Left forelimb (tissue), 1 donor: ENCODE measurements at regions not wholly inside any gene's neighbourhood (a gene's known extent, or its start where the extent isn't known, plus 50 kb on each side); places are given as distances from the start of the nearest gene placed in this dataset.

Experiments
- DNase-seq: peaks from one replicate; pipeline ENCODE4 v3.0.0-alpha.2; 2018; ENCODE audit warnings: low spot score

GRCh38 chr6:134708079-134708478 lies 241.8 kb downstream of the ALDH8A1 start:
- no peak for DNase-seq

DNA sequence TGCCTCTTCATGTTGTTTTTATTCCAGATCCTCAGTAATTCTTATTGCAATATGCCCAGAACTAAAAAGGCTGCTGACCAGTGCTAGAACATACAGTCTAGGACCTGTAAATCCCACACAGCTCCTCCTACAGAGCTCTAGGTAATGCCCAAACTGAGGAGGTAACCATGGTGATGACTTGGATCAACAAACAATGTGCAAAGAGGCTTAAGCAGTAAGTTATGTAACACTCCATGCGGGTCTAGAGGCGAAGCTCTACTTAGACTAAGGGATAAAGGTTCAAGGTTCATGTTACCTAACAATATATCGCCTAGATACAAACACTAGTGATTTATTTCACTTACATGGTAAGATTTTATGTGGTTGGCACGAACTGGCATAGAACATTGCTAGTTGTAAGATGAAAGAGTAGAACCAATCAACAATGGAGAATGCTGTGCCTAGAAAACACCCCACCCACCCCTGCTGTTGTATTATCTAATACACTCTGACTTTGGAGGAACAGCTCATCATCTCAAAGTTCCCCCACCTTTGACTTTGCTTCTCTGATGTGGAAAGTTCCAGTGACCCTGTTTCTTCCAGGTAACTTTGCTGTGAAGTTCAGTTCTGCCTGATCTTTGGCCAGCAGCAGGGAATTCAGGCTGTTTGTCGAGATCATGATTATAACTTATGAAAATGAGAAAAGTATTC lies 242.4 kb downstream of the ALDH8A1 start:
- DNase-seq, result no peak

DNA sequence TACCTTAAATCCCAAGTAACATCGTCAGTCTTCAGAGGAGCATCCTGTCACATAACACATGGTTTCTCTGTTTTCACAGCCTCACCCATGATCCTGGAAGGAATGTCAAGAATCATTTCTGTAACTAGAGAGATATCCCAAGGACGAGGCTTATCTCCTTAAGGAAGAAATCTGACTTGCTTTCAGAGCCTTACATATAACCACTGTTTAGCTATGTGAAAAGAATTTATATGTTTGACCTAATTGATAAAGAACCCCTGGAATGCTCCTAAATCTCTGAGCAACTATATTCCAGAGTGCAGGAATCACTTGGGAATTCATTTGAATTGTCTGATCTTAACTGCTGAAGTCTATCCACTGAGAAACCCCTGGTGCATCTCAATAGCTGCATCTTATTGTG lies 243.1 kb downstream of the ALDH8A1 start:
- no peak for DNase-seq

- no peak for DNase-seq
Measured at GRCh38 chr6:134706153-134706552, 243.7 kb downstream of the ALDH8A1 start.

GRCh38 chr6:134703206-134703605 lies 246.7 kb downstream of the ALDH8A1 start:
- DNase-seq, result no peak

DNA sequence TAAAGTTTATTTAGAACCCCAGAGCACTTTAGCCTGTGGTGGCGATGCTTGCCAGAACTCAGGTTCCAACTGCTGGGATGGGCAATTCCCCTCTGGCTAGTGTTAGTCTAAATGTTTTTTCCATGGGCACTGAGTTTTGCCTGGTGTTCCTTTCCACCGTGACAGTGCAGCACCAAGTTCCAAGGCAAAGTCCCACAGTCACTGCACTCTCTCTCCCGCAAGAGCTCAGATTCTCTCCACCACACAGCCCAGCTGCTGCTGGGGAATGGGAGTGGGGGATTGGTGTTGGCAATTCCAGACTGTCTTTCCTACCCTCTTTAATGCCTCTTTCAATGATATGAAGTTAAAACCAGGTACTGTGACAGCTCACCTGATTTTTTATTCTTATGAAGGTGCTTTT lies 247.6 kb downstream of the ALDH8A1 start:
- DNase-seq, result no peak

- no peak for DNase-seq
Measured at GRCh38 chr6:134701301-134701700, 248.6 kb downstream of the ALDH8A1 start.

DNA sequence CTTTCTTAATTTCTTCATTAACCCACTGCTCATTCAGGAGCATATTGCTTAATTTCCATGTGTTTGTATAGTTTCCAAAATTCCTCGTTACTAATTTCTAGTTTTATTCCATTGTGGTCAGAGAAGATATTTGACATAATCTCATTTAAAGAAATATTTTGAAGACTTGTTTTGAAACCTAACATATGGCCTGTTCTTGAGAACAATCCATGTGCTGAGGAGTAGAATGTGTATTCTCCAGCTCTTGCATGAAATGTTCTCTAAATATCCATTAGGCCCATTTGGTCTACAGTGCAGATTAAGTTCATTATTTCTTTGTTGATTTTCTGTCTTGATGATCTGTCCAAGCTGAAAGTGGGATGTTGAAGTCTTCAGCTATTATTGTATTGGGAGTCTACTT lies 251.7 kb downstream of the ALDH8A1 start:
- no peak for DNase-seq

- no peak for DNase-seq
Measured at GRCh38 chr6:134692008-134692407, 257.9 kb downstream of the ALDH8A1 start.

DNA sequence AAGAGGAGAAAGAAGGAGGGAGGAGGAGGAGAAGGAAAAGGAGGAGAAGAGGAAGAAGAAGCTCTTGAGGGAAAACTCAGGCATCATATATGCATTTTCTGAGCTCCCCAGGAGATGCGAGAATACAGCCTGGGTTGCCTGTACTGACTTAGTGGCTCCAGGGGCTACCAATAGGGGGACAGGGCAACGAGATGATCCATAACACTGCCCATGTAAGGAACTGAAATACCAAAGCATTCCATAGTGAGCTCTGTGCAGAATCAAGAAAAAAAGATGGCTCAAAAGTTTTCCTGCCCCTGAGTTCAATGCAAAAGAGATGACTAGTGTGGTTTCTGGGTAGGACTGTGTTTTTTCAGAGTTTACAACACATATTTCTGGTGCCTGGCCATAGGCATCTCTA lies 258.7 kb downstream of the ALDH8A1 start:
- DNase-seq, result no peak

- DNase-seq, result no peak
Measured at GRCh38 chr6:134690048-134690447, 259.9 kb downstream of the ALDH8A1 start.

- DNase-seq, result no peak
Measured at GRCh38 chr6:134689641-134690040, 260.3 kb downstream of the ALDH8A1 start.

GRCh38 chr6:134689177-134689576 lies 260.7 kb downstream of the ALDH8A1 start:
- no peak for DNase-seq

DNA sequence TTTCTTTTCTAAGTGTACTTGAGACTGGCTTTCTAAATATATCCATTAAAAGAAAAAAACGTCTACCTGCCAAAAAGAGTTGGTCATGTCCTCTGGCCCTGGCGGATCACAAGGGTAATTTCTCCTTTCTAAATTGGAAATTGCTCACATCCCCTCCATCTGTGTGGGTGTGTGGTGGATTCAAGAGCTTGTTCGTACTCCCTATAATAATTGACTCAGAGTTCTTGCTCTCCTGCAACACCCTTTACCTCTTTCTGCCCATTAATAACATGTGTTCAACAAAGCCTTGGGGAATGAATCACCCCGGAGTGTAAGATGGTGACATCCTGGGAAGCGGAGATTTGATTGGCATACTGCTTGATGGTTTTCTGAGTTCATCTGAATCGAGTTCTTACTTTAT lies 263.8 kb downstream of the ALDH8A1 start:
- DNase-seq, result no peak

DNA sequence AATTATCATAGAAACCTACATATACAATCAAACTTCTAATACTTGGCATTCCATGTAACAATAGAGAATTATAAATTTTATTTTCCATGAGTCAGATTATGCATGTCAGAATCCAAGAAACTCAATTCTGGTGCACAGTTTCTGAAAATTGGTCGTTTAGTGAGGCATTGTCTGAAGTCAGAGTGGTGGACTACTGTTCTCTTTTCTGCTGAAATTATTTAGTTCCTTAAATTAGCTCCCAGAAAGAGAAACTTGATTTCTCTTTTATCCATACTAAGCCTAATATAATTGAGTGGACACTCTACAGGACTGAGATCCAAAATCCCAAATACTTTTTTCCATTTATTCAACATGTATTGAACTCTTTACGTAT lies 265.5 kb downstream of the ALDH8A1 start:
- DNase-seq, result no peak

GRCh38 chr6:134683783-134684422 lies 266.0 kb downstream of the ALDH8A1 start:
- no peak for DNase-seq

DNA sequence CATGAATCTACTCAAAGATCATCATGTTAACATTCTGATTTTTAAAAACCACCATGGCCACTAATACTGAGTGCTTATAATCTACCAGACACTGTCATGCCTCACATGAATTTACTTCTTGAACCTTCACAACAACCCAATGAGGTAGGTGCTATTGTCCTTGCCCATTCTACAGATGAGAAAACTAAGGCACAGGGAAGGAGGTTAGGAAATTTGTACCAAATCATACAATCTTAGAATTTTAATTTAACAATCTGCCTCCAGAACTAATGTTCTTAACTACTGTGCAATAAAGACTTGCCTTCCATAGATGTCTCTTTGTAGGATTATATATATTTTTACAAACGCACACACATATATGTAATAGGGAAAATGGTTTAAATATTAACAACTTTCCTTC lies 269.5 kb downstream of the ALDH8A1 start:
- DNase-seq, result no peak

- DNase-seq, result no peak
Measured at GRCh38 chr6:134680021-134680420, 269.9 kb downstream of the ALDH8A1 start.

- DNase-seq, result no peak
Measured at GRCh38 chr6:134678436-134678889, 271.4 kb downstream of the ALDH8A1 start.

- no peak for DNase-seq
Measured at GRCh38 chr6:134676307-134677281, 273.3 kb downstream of the ALDH8A1 start.

- DNase-seq, result no peak
Measured at GRCh38 chr6:134675110-134676054, 274.5 kb downstream of the ALDH8A1 start.

DNA sequence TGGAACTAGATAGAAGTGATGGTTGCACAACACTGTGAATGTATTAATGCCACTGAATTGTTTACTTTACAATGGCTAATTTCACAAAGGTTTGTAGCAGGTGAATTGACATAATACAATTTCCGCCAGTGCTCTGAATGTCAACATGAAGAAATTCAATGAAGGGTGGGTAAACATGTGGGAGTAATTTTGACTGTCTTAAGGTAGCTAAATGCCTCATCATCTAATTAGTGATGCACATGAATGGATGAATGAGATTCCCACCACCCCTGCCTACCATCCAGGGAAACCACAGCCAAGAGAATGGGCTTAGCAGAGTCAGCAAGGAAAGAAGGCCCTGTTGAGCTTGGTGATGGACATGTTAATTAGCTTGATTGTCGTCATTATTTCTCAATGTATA lies 275.3 kb downstream of the ALDH8A1 start:
- no peak for DNase-seq
